ENCODE measurements at regions not wholly inside any gene's neighbourhood (a gene's known extent, or its start where the extent isn't known, plus 50 kb on each side); places are given as distances from the start of the nearest gene placed in this dataset.
A peak's percentile ranks its signal among the peaks of the same experiment; 100 is the strongest.

DNA sequence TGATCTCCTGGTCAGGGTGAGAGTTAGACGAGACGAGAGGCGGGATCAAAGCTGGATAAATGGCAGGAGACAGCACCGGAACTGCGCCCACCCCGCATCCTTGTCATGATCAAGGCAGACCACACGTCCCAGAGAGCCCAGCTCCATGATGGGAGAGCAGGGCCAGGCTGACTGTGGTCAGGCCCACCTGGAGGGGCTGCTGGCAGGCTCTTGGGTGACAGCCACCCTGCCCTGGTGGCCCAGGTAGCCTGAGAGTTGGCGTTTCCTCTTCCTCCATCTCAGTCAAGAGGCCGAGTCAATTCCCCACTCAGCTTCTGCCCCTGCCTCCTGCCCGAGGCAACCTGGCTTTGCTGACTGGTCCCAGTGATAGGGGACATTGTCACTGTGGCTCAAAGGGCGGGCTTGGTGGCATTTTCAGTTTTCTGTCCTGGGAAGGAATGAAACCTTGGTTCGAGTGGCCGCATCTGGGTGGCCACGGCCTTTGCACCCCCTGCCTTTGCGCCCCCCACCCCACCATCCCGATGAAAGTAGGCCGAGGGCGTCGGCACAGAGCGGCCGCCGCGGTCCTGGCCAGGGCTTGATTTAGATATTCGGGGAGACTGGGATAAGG lies 60.8 kb upstream of the PPARA start:
- no peaks in the 10 kb centered on the region for H3K4me1 Mint-ChIP-seq
- no peaks in the 10 kb centered on the region for H3K27me3 Mint-ChIP-seq
- no peak overlapping the region for H3K27ac Mint-ChIP-seq
- H3K36me3 Mint-ChIP-seq = no peaks in the 10 kb centered on the region
- H3K4me3 Mint-ChIP-seq = no peak overlapping the region
- no peaks in the 10 kb centered on the region for H3K9me3 Mint-ChIP-seq

DNA sequence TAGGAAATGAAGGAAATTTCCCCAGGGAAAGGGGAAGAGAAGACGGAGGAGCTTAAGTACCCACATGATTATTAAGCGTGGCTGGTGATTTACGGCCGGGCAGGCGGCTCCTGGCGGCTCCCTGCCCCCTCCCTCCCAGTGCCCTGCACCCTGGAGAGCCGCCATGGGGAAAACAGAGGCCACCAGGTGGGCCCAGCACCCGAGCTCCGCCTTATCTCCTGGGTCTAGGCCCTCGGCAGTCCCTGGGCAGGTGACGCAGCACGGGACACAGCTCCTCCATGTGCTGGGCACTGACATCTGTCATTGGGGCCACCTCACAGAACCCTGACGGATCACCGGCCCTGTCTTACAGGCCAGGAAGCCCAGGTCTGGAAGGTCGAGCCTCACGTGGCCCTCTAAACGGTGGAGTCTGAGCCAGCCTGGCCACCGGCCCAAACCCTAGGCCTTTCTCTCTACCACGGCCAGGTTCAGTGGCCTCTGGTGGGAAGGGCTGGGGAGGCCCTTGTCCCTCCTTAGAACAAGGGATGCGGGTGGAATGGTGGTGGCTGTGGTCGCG lies 60.2 kb upstream of the PPARA start:
- H3K9me3 Mint-ChIP-seq = no peaks in the 10 kb centered on the region
- H3K36me3 Mint-ChIP-seq = no peaks in the 10 kb centered on the region
- H3K27me3 Mint-ChIP-seq = no peaks in the 10 kb centered on the region
- no peaks in the 10 kb centered on the region for H3K4me1 Mint-ChIP-seq
- no peak overlapping the region for H3K4me3 Mint-ChIP-seq
- no peak overlapping the region for H3K27ac Mint-ChIP-seq

DNA sequence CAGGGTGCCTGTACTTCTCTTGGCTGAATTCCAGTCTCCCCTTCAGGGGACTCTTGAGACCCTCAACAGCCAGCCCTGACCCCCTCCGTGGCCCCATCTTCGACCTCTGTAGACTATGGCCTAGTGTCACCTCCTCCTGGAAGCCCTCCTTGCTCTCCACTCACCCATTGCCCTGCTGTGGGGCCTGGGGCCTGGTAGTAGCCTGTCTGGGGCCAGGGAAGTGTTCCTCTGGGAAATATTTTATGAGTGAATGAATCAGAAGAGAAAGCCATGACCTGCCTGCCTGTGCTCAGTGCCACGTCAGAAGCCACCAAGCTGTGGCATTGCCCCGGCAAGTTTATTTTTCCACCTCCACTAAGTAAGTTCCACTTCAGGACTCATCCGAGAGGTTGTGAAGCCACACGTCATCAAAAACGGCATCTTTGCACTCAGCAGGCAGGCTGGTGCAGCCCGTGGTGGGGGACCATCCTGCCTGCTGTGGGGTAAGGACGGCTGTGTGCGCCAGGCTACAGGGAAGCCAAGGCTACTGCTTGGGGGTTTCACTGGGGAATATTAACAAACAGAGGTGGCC lies 59.6 kb upstream of the PPARA start:
- Mint-ChIP-seq H3K4me1 (no peaks in the 10 kb centered on the region), H3K27ac (no peak overlapping the region), H3K27me3 (no peaks in the 10 kb centered on the region), H3K36me3 (no peaks in the 10 kb centered on the region), H3K9me3 (no peaks in the 10 kb centered on the region), H3K4me3 (no peak overlapping the region)

DNA sequence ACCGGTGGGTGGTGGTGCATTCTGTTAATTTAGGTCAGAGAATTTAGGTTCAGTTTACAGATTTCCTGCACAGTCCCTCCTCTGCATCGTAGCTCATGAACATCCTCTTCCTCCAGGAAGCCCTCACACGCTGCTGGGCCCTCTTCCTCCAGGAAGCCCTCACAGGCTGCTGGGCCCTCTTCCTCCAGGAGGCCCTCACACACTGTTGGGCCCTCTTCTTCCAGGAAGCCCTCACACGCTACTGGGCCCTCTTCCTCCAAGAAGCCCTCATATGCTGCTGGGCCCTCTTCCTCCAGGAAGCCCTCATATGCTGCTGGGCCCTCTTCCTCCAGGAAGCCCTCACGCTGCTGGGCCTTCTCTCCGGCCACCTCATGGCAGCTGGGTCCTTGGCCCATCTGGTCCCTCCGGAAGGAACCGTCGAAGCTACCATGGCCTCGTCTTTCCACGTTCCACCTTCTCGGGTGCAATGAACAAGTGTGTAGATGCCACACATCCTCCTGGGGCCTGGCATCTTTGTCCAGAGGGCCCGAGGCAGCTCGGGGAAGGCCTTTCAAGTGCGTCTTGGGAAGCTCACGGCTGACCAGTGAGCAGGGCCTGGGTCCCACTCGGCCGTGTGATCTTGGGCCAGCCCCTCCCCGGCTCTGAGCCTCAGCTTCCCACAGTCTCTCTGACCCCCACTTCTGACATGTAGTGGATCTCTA lies 58.9 kb upstream of the PPARA start:
- H3K9me3 Mint-ChIP-seq = no peaks in the 10 kb centered on the region
- no peaks in the 10 kb centered on the region for H3K27me3 Mint-ChIP-seq
- no peaks in the 10 kb centered on the region for H3K4me1 Mint-ChIP-seq
- no peak overlapping the region for H3K4me3 Mint-ChIP-seq
- H3K36me3 Mint-ChIP-seq = no peaks in the 10 kb centered on the region
- H3K27ac Mint-ChIP-seq = no peak overlapping the region

DNA sequence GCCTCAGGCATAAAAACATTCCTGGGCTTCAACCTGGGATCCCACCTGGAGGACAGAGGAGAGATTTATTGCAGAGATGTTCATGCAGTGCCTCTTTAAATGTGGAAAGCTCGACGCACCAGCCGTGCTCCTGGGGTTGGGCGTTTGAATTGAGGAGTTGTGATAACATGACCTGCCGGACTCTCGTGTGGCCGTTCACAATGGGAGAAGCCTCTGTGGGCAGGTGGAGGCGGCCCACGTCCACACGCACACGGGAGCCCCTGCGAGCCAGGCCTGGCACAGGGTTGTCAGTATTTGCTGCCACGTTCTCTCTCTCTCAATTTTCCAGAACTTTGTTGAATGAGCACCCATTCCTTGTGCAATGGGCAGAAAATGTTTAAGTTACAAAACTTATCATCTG lies 58.3 kb upstream of the PPARA start:
- H3K27me3 Mint-ChIP-seq = no peaks in the 10 kb centered on the region

GRCh38 chr22:46092670-46093410 lies 57.5 kb upstream of the PPARA start:
- Mint-ChIP-seq H3K27ac (no peak overlapping the region), H3K27me3 (no peaks in the 10 kb centered on the region), H3K36me3 (no peaks in the 10 kb centered on the region), H3K4me1 (no peaks in the 10 kb centered on the region), H3K4me3 (no peak overlapping the region), H3K9me3 (no peaks in the 10 kb centered on the region)

More for the DNA sequence above, 58.3 kb upstream of the PPARA start:
- Mint-ChIP-seq H3K36me3 (no peaks in the 10 kb centered on the region), H3K4me1 (no peaks in the 10 kb centered on the region), H3K9me3 (no peaks in the 10 kb centered on the region), H3K27ac (no peak overlapping the region), H3K4me3 (no peak overlapping the region)

GRCh38 chr22:46093796-46094195 lies 56.5 kb upstream of the PPARA start:
- H3K27me3 Mint-ChIP-seq = no peaks in the 10 kb centered on the region

DNA sequence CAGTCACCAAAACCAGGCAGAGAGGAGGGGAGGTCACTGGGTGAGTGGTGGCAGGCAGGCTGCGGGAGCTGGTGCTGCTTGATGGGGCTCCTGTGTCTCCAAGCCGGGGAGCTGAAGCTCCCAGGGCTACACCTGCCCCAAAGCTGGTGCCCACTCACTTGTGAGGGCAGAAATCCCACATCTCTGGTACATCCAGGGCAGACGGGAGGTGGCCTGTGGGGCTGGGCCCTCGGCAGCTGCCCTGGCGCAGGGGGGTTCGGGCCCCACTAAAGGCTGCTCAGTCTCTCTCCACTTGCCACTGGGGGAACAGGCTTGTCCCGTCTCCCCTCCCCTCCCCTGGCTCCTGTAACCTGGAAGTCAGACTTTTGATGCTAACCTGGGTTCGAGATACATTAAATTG lies 55.6 kb upstream of the PPARA start:
- Mint-ChIP-seq H3K27ac (no peak overlapping the region), H3K4me1 (no peaks in the 10 kb centered on the region), H3K9me3 (no peaks in the 10 kb centered on the region), H3K36me3 (no peaks in the 10 kb centered on the region), H3K4me3 (no peak overlapping the region), H3K27me3 (no peaks in the 10 kb centered on the region)

More at GRCh38 chr22:46093796-46094195, 56.5 kb upstream of the PPARA start:
- Mint-ChIP-seq H3K9me3 (no peaks in the 10 kb centered on the region), H3K27ac (peak overlapping the region in 1 of 3 donors; percentile 67), H3K4me3 (no peak overlapping the region), H3K36me3 (no peaks in the 10 kb centered on the region), H3K4me1 (no peaks in the 10 kb centered on the region)

DNA sequence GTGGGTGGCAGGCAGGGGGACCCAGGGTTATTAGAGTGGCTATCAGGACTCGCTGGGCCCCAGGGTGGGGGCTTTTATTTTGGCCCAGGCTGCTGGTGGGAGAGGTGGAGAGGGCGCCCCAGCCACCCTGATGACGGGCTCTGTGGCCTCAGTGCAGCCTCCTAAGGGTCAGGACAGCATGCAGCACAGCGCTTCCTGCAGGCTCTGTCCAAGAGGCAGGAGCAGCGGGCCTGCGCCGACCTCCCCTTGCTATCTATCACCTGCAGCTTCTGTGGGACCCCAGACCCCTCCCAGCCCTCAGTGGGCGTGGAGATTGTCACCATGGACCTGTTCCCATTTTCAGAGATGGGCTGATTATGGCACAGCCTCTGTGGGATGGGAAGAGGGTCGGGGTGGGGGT lies 54.3 kb upstream of the PPARA start:
- no peaks in the 10 kb centered on the region for H3K4me1 Mint-ChIP-seq
- no peaks in the 10 kb centered on the region for H3K9me3 Mint-ChIP-seq
- no peaks in the 10 kb centered on the region for H3K27me3 Mint-ChIP-seq
- no peaks in the 10 kb centered on the region for H3K36me3 Mint-ChIP-seq
- no peak overlapping the region for H3K27ac Mint-ChIP-seq
- no peak overlapping the region for H3K4me3 Mint-ChIP-seq

GRCh38 chr22:46096706-46097230 lies 53.6 kb upstream of the PPARA start:
- Mint-ChIP-seq H3K27ac (no peak overlapping the region), H3K4me1 (no peaks in the 10 kb centered on the region), H3K36me3 (no peaks in the 10 kb centered on the region), H3K27me3 (no peaks in the 10 kb centered on the region), H3K9me3 (no peaks in the 10 kb centered on the region), H3K4me3 (no peak overlapping the region)

DNA sequence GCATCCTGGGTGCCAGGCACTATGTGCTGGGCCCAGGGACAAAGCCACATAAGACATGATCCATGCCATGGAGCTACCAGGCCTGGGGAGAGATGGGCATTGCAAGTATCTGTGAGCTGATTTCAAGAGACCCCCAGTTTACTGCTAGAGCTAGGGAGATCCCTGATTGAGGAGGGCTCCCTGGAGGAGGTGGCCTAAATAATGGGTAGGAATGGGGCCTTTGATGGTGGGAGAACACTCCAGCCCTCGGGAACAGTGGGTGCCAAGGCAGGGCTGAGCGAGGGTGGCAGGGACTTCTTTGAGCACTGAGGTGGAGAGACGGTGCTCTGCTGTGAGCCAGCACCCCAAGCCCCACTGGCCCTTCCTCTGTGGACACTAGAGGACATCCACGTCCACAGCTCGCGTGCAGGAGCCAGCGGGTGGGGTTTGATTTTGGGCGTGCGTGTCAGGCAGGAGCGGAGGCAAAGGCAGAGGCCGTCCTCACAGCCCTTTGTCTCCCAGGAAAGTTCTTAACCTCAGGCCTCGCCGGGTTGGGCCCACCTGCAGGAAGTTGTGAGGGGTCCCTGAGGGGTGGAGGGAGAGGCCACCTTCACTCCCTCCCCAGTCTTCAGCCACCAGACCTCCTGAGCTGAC lies 52.9 kb upstream of the PPARA start:
- no peaks in the 10 kb centered on the region for H3K9me3 Mint-ChIP-seq
- H3K4me1 Mint-ChIP-seq = no peaks in the 10 kb centered on the region
- no peak overlapping the region for H3K4me3 Mint-ChIP-seq
- H3K27me3 Mint-ChIP-seq = no peaks in the 10 kb centered on the region
- H3K36me3 Mint-ChIP-seq = no peaks in the 10 kb centered on the region
- no peak overlapping the region for H3K27ac Mint-ChIP-seq

- no peaks in the 10 kb centered on the region for H3K9me3 Mint-ChIP-seq
Observed at GRCh38 chr22:46098525-46099475, 51.5 kb upstream of the PPARA start.

GRCh38 chr22:46099740-46100139 lies 50.6 kb upstream of the PPARA start:
- Mint-ChIP-seq H3K4me3 (no peak overlapping the region), H3K27ac (no peak overlapping the region), H3K27me3 (no peaks in the 10 kb centered on the region)

More at GRCh38 chr22:46098525-46099475, 51.5 kb upstream of the PPARA start:
- H3K27me3 Mint-ChIP-seq = no peaks in the 10 kb centered on the region
- H3K36me3 Mint-ChIP-seq = no peaks in the 10 kb centered on the region
- no peaks in the 10 kb centered on the region for H3K4me1 Mint-ChIP-seq
- no peak overlapping the region for H3K27ac Mint-ChIP-seq
- H3K4me3 Mint-ChIP-seq = no peak overlapping the region

More at GRCh38 chr22:46099740-46100139, 50.6 kb upstream of the PPARA start:
- no peaks in the 10 kb centered on the region for H3K4me1 Mint-ChIP-seq
- H3K9me3 Mint-ChIP-seq = no peaks in the 10 kb centered on the region
- H3K36me3 Mint-ChIP-seq = no peaks in the 10 kb centered on the region
